Upper lobe of left lung (tissue), 6 donors: ENCODE measurements at regions not wholly inside any gene's neighbourhood (a gene's known extent, or its start where the extent isn't known, plus 50 kb on each side); places are given as distances from the start of the nearest gene placed in this dataset.

ENCODE experiments used
- ATAC-seq, 2 donors: fragments of 200-7000 bp; cut with Tn5 transposase; one replicate each; pipeline ENCODE4 v1.9.1; 2022; ENCODE audit warnings: mild to moderate bottlenecking in 2 of 2, moderate library complexity in 2 of 2; ENCODE audit not compliant: low FRiP score in 2 of 2
- DNase-seq, 2 donors: peaks; one replicate each; pipeline ENCODE4 v3.0.0-alpha.2; 2019 to 2020
- H3K27ac ChIP-seq, 4 donors: fragments of 200-600 bp; sonication (generic); one replicate each; pipeline ENCODE4 v1.5.1; 2016 to 2019
- H3K27me3 ChIP-seq, 4 donors: fragments of 200-600 bp; sonication (generic); one replicate each; pipeline ENCODE4 v1.5.1; 2017 to 2019
- H3K36me3 ChIP-seq, 4 donors: fragments of 200-600 bp; sonication (generic); one replicate each; pipeline ENCODE4 v1.5.1; 2016 to 2019
- H3K4me1 ChIP-seq, 4 donors: fragments of 200-600 bp; sonication (generic); one replicate each; pipeline ENCODE4 v1.5.1; 2018 to 2019
- H3K4me3 ChIP-seq, 4 donors: fragments of 200-600 bp; sonication (generic); one replicate each; pipeline ENCODE4 v1.5.1; 2017 to 2019; ENCODE audit warnings: mild to moderate bottlenecking in 2 of 4, moderate library complexity in 1 of 4
- H3K9me3 ChIP-seq, 4 donors: fragments of 200-600 bp; sonication (generic); one replicate each; pipeline ENCODE4 v1.5.1; 2018 to 2019
- CTCF ChIP-seq, 6 experiments: fragments of 450-650 bp in 4 of 6; fragments of 200-600 bp in 2 of 6; sonication (generic) in 2 of 6; IDR thresholded peaks; one replicate each; pipeline ENCODE4 v1.5.1; 2016 to 2019; ENCODE audit warnings: antibody characterized with exemption in 6 of 6
- EP300 ChIP-seq, 4 donors: sonication (generic); formaldehyde crosslinking; IDR thresholded peaks; one replicate each; pipeline ENCODE4 v1.5.1; 2017; ENCODE audit warnings: antibody characterized with exemption in 4 of 4, control low read depth in 2 of 4
- POLR2A ChIP-seq, 4 donors: fragments of 450-650 bp; IDR thresholded peaks; one replicate each; pipeline ENCODE4 v1.5.1; 2016 to 2017; ENCODE audit warnings: antibody characterized with exemption in 4 of 4, mild to moderate bottlenecking in 2 of 4
- POLR2AphosphoS5 ChIP-seq, 2 donors: sonication (generic); formaldehyde crosslinking; IDR thresholded peaks; one replicate each; pipeline ENCODE4 v1.5.1; 2017; ENCODE audit warnings: antibody characterized with exemption in 2 of 2
- WGBS, 2 donors: methylation state at CpG; one replicate each; pipeline ENCODE4 v1.1.5; 2017 to 2018; 5-methylcytosine and 5-hydroxymethylcytosine counted together
- donor health status: DM: no; HTN: no; CAD: no; lungs with moderate emphysema.
- donor health status: DM: no; HTN: yes; CAD: no; lungs with severe emphysema.

- Histone ChIP-seq H3K27me3 (no peaks in the 10 kb centered on the region), H3K27ac (no peak overlapping the region), H3K9me3 (no peaks in the 10 kb centered on the region), H3K4me3 (no peak overlapping the region), H3K4me1 (no peaks in the 10 kb centered on the region), H3K36me3 (no peaks in the 10 kb centered on the region)
- no peak for ATAC-seq
- TF ChIP-seq CTCF (IDR thresholded peaks at IDR 0.05): no peak
- TF ChIP-seq EP300 (IDR thresholded peaks at IDR 0.05): no peak
- no peak for TF ChIP-seq POLR2A (IDR thresholded peaks at IDR 0.05)
- TF ChIP-seq POLR2AphosphoS5 (IDR thresholded peaks at IDR 0.05): no peak
- DNase-seq: no peak
- WGBS, 2 donors: 86 to 88% methylated on average over 3 of the region's 3 CpGs
Observed at GRCh38 chr10:56561336-56561735, 200.3 kb upstream of the ZWINT start.

- Histone ChIP-seq H3K4me1 (no peaks in the 10 kb centered on the region), H3K27ac (no peak overlapping the region), H3K9me3 (no peaks in the 10 kb centered on the region), H3K27me3 (no peaks in the 10 kb centered on the region), H3K36me3 (no peaks in the 10 kb centered on the region), H3K4me3 (no peak overlapping the region)
- WGBS, 2 donors: 75% methylated on average over 9 of the region's 9 CpGs
- ATAC-seq: no peak
- no peak for DNase-seq
- no peak for TF ChIP-seq CTCF (IDR thresholded peaks at IDR 0.05)
- TF ChIP-seq EP300 (IDR thresholded peaks at IDR 0.05): no peak
- TF ChIP-seq POLR2A (IDR thresholded peaks at IDR 0.05): no peak
- no peak for TF ChIP-seq POLR2AphosphoS5 (IDR thresholded peaks at IDR 0.05)
Observed at GRCh38 chr10:56551037-56551436, 190.0 kb upstream of the ZWINT start.

- Histone ChIP-seq H3K27me3 (no peaks in the 10 kb centered on the region), H3K27ac (no peak overlapping the region), H3K36me3 (no peaks in the 10 kb centered on the region), H3K9me3 (no peaks in the 10 kb centered on the region), H3K4me3 (no peak overlapping the region), H3K4me1 (no peaks in the 10 kb centered on the region)
- DNase-seq (no peak), ATAC-seq (no peak)
- WGBS, 2 donors: 54 to 57% methylated on average over 4 of the region's 4 CpGs
- TF ChIP-seq POLR2AphosphoS5 (IDR thresholded peaks at IDR 0.05) (no peak), EP300 (IDR thresholded peaks at IDR 0.05) (no peak), POLR2A (IDR thresholded peaks at IDR 0.05) (no peak), CTCF (IDR thresholded peaks at IDR 0.05) (no peak)
Observed at GRCh38 chr10:56547163-56547562, 186.1 kb upstream of the ZWINT start.

GRCh38 chr10:56537984-56538383 is 176.9 kb upstream of the ZWINT start:
- TF ChIP-seq EP300 (IDR thresholded peaks at IDR 0.05): no peak
- TF ChIP-seq POLR2A (IDR thresholded peaks at IDR 0.05): no peak
- no peak for TF ChIP-seq POLR2AphosphoS5 (IDR thresholded peaks at IDR 0.05)
- TF ChIP-seq CTCF (IDR thresholded peaks at IDR 0.05): no peak
- Histone ChIP-seq H3K4me1 (no peaks in the 10 kb centered on the region), H3K4me3 (no peak overlapping the region), H3K9me3 (no peaks in the 10 kb centered on the region), H3K27ac (no peak overlapping the region), H3K27me3 (no peaks in the 10 kb centered on the region), H3K36me3 (no peaks in the 10 kb centered on the region)
- WGBS, 2 donors: 85 to 86% methylated on average over 4 of the region's 4 CpGs
- ATAC-seq (no peak), DNase-seq (no peak)

GRCh38 chr10:56522166-56522565 is 161.1 kb upstream of the ZWINT start:
- H3K27ac ChIP-seq: no peak overlapping the region
- TF ChIP-seq POLR2AphosphoS5 (IDR thresholded peaks at IDR 0.05) (no peak), POLR2A (IDR thresholded peaks at IDR 0.05) (no peak)
- WGBS, 2 donors: 74 to 83% methylated on average over 3 of the region's 3 CpGs

More at GRCh38 chr10:56522166-56522565, 161.1 kb upstream of the ZWINT start:
- H3K27me3 ChIP-seq: no peaks in the 10 kb centered on the region
- H3K9me3 ChIP-seq: no peaks in the 10 kb centered on the region
- no peaks in the 10 kb centered on the region for H3K4me1 ChIP-seq
- ATAC-seq (no peak), DNase-seq (no peak)
- no peak overlapping the region for H3K4me3 ChIP-seq
- no peaks in the 10 kb centered on the region for H3K36me3 ChIP-seq
